GM11168 (cell line): ENCODE measurements at regions not wholly inside any gene's neighbourhood (a gene's known extent, or its start where the extent isn't known, plus 50 kb on each side); places are given as distances from the start of the nearest gene placed in this dataset.
"Not testable (repeated sequence)": the region's sequence is repeated elsewhere in the genome, so short reads cannot be mapped to it uniquely, and the experiment has no call there.

Experiments used
- in situ Hi-C: fragments of 300-500 bp; cut with MboI; formaldehyde crosslinking; loops from one replicate; pipeline ENCODE4 v1.12.0; 2022; ENCODE audit warnings: low sequenced_read_pairs; ENCODE audit not compliant: unreplicated experiment

GRCh38 chr7:65259864-65260525 lies 113.7 kb upstream of the ZNF92 start:
- in situ Hi-C loops, result not testable (repeated sequence)

- in situ Hi-C loops, result no loop called here
Observed at GRCh38 chr7:65254061-65254460, 119.6 kb upstream of the ZNF92 start.

- in situ Hi-C loops, result no loop called here
Observed at GRCh38 chr7:65251851-65252620, 121.6 kb upstream of the ZNF92 start.

GRCh38 chr7:65250697-65251395 lies 122.8 kb upstream of the ZNF92 start:
- in situ Hi-C loops, result no loop called here

- in situ Hi-C loops, result no loop called here
Observed at GRCh38 chr7:65250216-65250615, 123.4 kb upstream of the ZNF92 start.

- in situ Hi-C loops, result no loop called here
Observed at GRCh38 chr7:65247491-65247890, 126.2 kb upstream of the ZNF92 start.

GRCh38 chr7:65239707-65240352 lies 133.8 kb upstream of the ZNF92 start:
- in situ Hi-C loops, result no loop called here

- in situ Hi-C loops, result no loop called here
Observed at GRCh38 chr7:65239324-65239706, 134.3 kb upstream of the ZNF92 start.

GRCh38 chr7:65238785-65239184 lies 134.9 kb upstream of the ZNF92 start:
- in situ Hi-C loops, result no loop called here

- in situ Hi-C loops, result no loop called here
Observed at GRCh38 chr7:65235586-65235985, 138.1 kb upstream of the ZNF92 start.

- in situ Hi-C loops, result no loop called here
Observed at GRCh38 chr7:65233409-65234034, 140.1 kb upstream of the ZNF92 start.

GRCh38 chr7:65230231-65230630 lies 143.4 kb upstream of the ZNF92 start:
- in situ Hi-C loops, result no loop called here

GRCh38 chr7:65225422-65226006 lies 148.1 kb upstream of the ZNF92 start:
- in situ Hi-C loops, result no loop called here

GRCh38 chr7:65222655-65223054 lies 151.0 kb upstream of the ZNF92 start:
- in situ Hi-C loops, result no loop called here

- in situ Hi-C loops, result no loop called here
Observed at GRCh38 chr7:65221683-65222082, 152.0 kb upstream of the ZNF92 start.

- in situ Hi-C loops, result loop anchor here (5.0 kb wide), 1 partner anchor 503 kb away; no protein-coding TSS in a partner anchor
Observed at GRCh38 chr7:65219623-65220022, 154.0 kb upstream of the ZNF92 start.

- in situ Hi-C loops, result loop anchor here (5.0 kb wide), 1 partner anchor 506 kb away; no protein-coding TSS in a partner anchor
Observed at GRCh38 chr7:65216469-65216868, 157.2 kb upstream of the ZNF92 start.

GRCh38 chr7:65213260-65213659 lies 160.4 kb upstream of the ZNF92 start:
- in situ Hi-C loops, result not testable (repeated sequence)

- in situ Hi-C loops, result not testable (repeated sequence)
Observed at GRCh38 chr7:65199221-65199620, 174.4 kb upstream of the ZNF92 start.
